ENCODE measurements at regions not wholly inside any gene's neighbourhood (a gene's known extent, or its start where the extent isn't known, plus 50 kb on each side); places are given as distances from the start of the nearest gene placed in this dataset.

DNA sequence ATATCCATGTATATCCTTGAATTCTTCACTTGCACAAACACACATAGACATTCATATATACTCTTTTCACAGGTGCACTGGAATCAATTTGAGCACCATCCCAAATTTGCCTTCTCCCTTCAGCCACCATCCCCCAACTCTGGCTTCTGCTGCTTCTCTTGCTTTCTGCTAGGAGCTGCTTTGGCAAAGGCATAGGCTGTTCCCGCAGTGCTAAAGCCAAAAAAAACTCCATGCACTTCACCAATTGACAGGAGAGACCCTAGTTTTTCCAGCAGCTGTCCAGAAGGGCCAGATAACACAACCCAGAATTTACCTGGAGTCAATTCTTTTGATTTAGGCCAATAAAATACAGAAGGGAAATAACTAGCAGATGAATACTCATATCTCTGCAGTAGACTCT, 251.3 kb downstream of the NR2F1-AS1 start:
- TF ChIP-seq, protein P1, sequence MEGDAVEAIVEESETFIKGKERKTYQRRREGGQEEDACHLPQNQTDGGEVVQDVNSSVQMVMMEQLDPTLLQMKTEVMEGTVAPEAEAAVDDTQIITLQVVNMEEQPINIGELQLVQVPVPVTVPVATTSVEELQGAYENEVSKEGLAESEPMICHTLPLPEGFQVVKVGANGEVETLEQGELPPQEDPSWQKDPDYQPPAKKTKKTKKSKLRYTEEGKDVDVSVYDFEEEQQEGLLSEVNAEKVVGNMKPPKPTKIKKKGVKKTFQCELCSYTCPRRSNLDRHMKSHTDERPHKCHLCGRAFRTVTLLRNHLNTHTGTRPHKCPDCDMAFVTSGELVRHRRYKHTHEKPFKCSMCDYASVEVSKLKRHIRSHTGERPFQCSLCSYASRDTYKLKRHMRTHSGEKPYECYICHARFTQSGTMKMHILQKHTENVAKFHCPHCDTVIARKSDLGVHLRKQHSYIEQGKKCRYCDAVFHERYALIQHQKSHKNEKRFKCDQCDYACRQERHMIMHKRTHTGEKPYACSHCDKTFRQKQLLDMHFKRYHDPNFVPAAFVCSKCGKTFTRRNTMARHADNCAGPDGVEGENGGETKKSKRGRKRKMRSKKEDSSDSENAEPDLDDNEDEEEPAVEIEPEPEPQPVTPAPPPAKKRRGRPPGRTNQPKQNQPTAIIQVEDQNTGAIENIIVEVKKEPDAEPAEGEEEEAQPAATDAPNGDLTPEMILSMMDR (IDR thresholded peaks at IDR 0.05): no peak
- TF ChIP-seq POLR2A (IDR thresholded peaks at IDR 0.05) (no peak), EP300 (IDR thresholded peaks at IDR 0.05) (no peak)
- H3K4me1 ChIP-seq (ENCODE audit: insufficient read depth): no peaks in the 10 kb centered on the region
- no peak for DNase-seq
- no peak overlapping the region for H3K4me3 ChIP-seq
- H3K36me3 ChIP-seq: no peaks in the 10 kb centered on the region
- H3K27ac ChIP-seq: no peak overlapping the region
- WGBS, 3 donors: 59 to 84% (median 71%) methylated on average over 1 of the region's 1 CpG
- intact Hi-C loops (cut with DNase I): no loop called here
- H3K9me3 ChIP-seq: no peaks in the 10 kb centered on the region
- no peaks in the 10 kb centered on the region for H3K27me3 ChIP-seq

- no peak for DNase-seq
- H3K9me3 ChIP-seq: no peaks in the 10 kb centered on the region
- H3K4me3 ChIP-seq: no peak overlapping the region
- H3K36me3 ChIP-seq: no peaks in the 10 kb centered on the region
- H3K27me3 ChIP-seq: no peaks in the 10 kb centered on the region
- TF ChIP-seq EP300 (IDR thresholded peaks at IDR 0.05): no peak
- no peak for TF ChIP-seq POLR2A (IDR thresholded peaks at IDR 0.05)
- TF ChIP-seq, protein P1 (IDR thresholded peaks at IDR 0.05): no peak
- no peaks in the 10 kb centered on the region for H3K4me1 ChIP-seq (ENCODE audit: insufficient read depth)
- no peak overlapping the region for H3K27ac ChIP-seq
- 62 to 77% (median 62%) methylated on average over 1 of the region's 1 CpG for WGBS, 3 donors
- intact Hi-C loops (cut with DNase I): no loop called here
These were observed 252.2 kb downstream of the NR2F1-AS1 start for GRCh38 chr5:93328833-93329232.

- Histone ChIP-seq H3K9me3 (no peaks in the 10 kb centered on the region), H3K27ac (no peak overlapping the region), H3K27me3 (no peaks in the 10 kb centered on the region), H3K36me3 (no peaks in the 10 kb centered on the region), H3K4me1 (ENCODE audit: insufficient read depth) (no peaks in the 10 kb centered on the region), H3K4me3 (no peak overlapping the region)
- no peak for TF ChIP-seq POLR2A (IDR thresholded peaks at IDR 0.05)
- TF ChIP-seq, protein P1 (IDR thresholded peaks at IDR 0.05): no peak
- no peak for TF ChIP-seq EP300 (IDR thresholded peaks at IDR 0.05)
- intact Hi-C loops (cut with DNase I): no loop called here
- DNase-seq: no peak
- WGBS, 3 donors: 40 to 56% (median 43%) methylated on average over 1 of the region's 1 CpG
These were observed 253.4 kb downstream of the NR2F1-AS1 start for GRCh38 chr5:93327605-93328004.

GRCh38 chr5:93325946-93326345, 255.1 kb downstream of the NR2F1-AS1 start:
- 95 to 97% (median 96%) methylated on average over 9 of the region's 9 CpGs for WGBS, 3 donors
- no peak for TF ChIP-seq POLR2A (IDR thresholded peaks at IDR 0.05)
- TF ChIP-seq EP300 (IDR thresholded peaks at IDR 0.05): no peak
- TF ChIP-seq, protein P1 (IDR thresholded peaks at IDR 0.05): no peak
- Histone ChIP-seq H3K27ac (no peak overlapping the region), H3K4me3 (no peak overlapping the region), H3K27me3 (no peaks in the 10 kb centered on the region), H3K4me1 (ENCODE audit: insufficient read depth) (no peaks in the 10 kb centered on the region), H3K9me3 (no peaks in the 10 kb centered on the region), H3K36me3 (no peaks in the 10 kb centered on the region)
- DNase-seq: no peak
- intact Hi-C loops (cut with DNase I): no loop called here
